WI38 (cell line): ENCODE measurements at regions not wholly inside any gene's neighbourhood (a gene's known extent, or its start where the extent isn't known, plus 50 kb on each side); places are given as distances from the start of the nearest gene placed in this dataset.

Experiments
- H3K4me3 ChIP-seq: 2 replicates; pipeline ENCODE4 v1.5.1; 2011; ENCODE audit warnings: low read depth, mild to moderate bottlenecking, control low read depth, low read length
- CTCF ChIP-seq: IDR thresholded peaks from 2 replicates; pipeline ENCODE4 v1.5.1; 2012; ENCODE audit warnings: low read depth, mild to moderate bottlenecking, control low read depth, low read length

- H3K4me3 ChIP-seq = no peak overlapping the region
- no peak for TF ChIP-seq CTCF
Observed at GRCh38 chr4:34790131-34790530, 1454.2 kb downstream of the ARAP2 start.

DNA sequence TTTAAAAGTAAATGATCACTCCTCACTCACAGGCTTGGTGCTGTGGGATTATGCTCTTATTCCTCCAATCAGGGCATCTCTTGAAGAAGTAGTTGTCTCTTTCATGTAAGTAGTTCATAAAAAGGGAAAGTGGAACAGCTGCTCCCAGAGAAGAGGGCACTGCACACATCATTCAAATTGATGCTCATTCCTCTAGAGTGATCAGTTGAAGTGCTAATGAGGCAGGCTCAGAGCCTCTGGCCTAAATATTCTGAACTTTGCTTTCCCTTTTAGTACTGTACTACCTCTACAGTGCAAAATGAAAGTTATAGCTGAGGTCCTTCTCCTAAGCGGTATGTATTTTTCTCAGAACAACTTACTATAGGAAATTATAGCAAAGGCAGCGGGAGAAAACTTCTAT, 1453.1 kb downstream of the ARAP2 start:
- H3K4me3 ChIP-seq = no peak overlapping the region
- no peak for TF ChIP-seq CTCF

DNA sequence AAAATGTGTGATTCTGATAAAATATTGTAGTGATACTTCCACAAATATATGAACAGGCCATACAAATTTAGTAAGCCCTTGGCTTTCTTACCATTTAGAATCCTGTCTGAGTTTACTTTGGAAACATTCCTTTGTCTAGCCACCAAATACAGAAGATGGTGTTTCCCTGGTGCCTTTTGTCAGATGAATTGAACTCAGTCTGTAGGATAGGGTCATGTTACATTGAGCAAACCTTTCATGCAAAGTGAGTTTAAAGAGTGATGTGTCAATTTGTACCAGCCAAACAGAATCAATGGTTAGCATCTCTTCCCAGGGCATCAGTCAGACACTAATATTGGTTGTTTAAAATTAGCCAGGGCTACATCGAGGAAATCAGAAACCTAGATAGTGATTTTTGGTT, 1443.4 kb downstream of the ARAP2 start:
- no peak for TF ChIP-seq CTCF
- H3K4me3 ChIP-seq = no peak overlapping the region

- H3K4me3 ChIP-seq = no peak overlapping the region
- no peak for TF ChIP-seq CTCF
Observed at GRCh38 chr4:34814266-34814665, 1430.0 kb downstream of the ARAP2 start.

DNA sequence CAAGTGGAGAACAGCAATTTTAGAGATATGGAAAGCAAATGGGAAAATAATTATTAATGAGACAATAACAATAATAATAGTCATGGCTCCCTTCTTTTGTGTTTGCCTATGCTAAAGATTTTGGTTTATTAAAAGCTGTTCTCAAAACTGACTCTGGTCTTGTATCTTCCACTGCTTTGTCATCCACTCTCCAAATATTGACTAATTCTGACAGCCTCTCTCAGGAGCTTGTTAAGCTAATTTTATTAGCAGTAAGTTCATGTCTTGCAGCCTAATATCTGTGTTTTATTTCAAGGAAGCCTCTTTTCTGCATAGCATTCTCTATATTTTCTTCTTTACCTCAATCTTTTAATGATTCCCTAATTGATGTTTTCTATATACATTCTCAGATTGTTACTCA, 1419.8 kb downstream of the ARAP2 start:
- H3K4me3 ChIP-seq = no peak overlapping the region
- no peak for TF ChIP-seq CTCF

- TF ChIP-seq CTCF = no peak
- no peak overlapping the region for H3K4me3 ChIP-seq
Observed at GRCh38 chr4:34826660-34827059, 1417.7 kb downstream of the ARAP2 start.

GRCh38 chr4:34845926-34846325, 1398.4 kb downstream of the ARAP2 start:
- H3K4me3 ChIP-seq = no peak overlapping the region
- TF ChIP-seq CTCF = no peak

DNA sequence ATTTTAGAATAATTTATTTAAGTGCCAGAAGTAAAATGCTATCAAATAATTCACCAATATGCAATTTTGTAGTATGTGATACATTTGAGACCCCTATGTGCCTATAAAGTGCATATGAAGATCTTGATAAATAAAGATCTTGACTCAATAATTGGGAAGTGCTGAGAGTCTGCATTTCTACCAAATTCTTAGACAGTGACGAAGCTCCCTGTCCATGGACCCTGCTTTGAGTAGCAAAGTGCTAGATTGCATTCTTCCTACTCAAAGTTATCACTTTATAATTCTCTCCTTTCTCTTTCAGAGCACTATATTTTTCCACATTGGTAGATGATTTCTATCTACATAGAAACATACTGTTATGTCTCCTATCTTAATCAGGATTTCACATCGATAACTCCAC, 1393.9 kb downstream of the ARAP2 start:
- H3K4me3 ChIP-seq = no peak overlapping the region
- no peak for TF ChIP-seq CTCF
